Epithelial cell of esophagus (primary cell): ENCODE measurements at regions not wholly inside any gene's neighbourhood (a gene's known extent, or its start where the extent isn't known, plus 50 kb on each side); places are given as distances from the start of the nearest gene placed in this dataset.

ENCODE experiments used
- DNase-seq: peaks from one replicate; pipeline ENCODE4 v3.0.0; 2010; ENCODE audit warnings: low read depth
- H3K4me3 ChIP-seq: 2 replicates; pipeline ENCODE4 v1.5.1; 2011; ENCODE audit warnings: mild to moderate bottlenecking, low read length, control low read depth
- TF ChIP-seq, protein P1 (sequence below): IDR thresholded peaks from 2 replicates; pipeline ENCODE4 v1.5.1; 2011; ENCODE audit warnings: low read depth, mild to moderate bottlenecking, low read length, control low read depth, inconsistent platforms; ENCODE audit not compliant: insufficient read depth; ENCODE audit errors: missing control alignments

GRCh38 chr5:68922172-68922987, 171.4 kb upstream of the SLC30A5 start:
- no peak for DNase-seq
- TF ChIP-seq, protein P1, sequence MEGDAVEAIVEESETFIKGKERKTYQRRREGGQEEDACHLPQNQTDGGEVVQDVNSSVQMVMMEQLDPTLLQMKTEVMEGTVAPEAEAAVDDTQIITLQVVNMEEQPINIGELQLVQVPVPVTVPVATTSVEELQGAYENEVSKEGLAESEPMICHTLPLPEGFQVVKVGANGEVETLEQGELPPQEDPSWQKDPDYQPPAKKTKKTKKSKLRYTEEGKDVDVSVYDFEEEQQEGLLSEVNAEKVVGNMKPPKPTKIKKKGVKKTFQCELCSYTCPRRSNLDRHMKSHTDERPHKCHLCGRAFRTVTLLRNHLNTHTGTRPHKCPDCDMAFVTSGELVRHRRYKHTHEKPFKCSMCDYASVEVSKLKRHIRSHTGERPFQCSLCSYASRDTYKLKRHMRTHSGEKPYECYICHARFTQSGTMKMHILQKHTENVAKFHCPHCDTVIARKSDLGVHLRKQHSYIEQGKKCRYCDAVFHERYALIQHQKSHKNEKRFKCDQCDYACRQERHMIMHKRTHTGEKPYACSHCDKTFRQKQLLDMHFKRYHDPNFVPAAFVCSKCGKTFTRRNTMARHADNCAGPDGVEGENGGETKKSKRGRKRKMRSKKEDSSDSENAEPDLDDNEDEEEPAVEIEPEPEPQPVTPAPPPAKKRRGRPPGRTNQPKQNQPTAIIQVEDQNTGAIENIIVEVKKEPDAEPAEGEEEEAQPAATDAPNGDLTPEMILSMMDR, result no peak
- no peak overlapping the region for H3K4me3 ChIP-seq

GRCh38 chr5:68924481-68925145, 169.2 kb upstream of the SLC30A5 start:
- H3K4me3 ChIP-seq, result no peak overlapping the region
- TF ChIP-seq, protein P1, result no peak
- DNase-seq, result peak; percentile 46

DNA sequence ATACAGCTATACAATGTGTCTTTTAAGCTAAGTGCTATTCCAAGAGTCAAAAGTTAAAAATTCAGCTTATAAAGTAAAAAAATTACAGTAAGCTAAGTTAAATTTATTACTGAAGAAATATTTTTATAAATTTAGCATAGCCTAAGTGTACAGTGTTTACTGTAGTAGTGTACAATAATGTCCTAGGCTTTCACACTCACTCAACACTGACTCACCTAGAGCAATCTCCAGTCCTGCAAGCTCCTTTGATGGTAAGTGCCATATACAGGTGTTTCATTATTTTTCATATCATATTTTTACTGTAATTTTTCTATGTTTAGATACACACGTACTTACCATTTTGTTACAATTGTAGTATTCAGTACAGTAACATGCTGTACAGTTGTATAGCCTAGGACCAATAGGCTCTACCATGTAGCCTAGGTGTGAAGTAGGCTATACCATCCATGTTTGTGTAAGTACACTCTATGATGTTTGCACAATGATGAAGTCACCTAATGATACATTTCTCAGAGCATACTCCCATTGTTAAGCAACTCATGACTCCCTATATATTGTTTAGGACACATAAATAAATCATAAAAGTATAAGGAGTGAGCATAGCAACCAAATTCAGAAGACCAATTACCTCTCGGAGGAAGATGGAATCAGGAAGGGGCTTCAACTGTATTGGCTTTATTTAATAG, 165.1 kb upstream of the SLC30A5 start:
- DNase-seq, result peak; percentile 73
- TF ChIP-seq, protein P1, result no peak
- no peak overlapping the region for H3K4me3 ChIP-seq

DNA sequence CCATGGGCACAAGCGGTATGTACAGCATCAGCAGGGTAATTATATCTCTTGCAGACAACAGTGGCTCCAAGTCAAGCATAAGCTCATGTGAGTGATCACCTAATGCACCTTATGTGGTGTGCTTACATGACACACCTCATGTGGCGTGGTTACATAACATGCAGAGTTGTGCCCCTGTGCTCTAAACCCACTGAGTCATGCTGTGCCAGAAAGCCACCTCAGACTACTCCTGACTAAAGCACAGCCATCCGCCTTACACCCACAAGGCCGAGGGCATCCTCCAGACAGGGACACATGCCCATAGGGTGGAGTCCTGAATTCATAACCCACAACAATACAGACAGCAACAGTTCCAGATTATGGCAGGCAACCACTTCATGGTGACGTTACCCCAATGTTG, 163.7 kb upstream of the SLC30A5 start:
- peak; percentile 39 for DNase-seq
- H3K4me3 ChIP-seq, result no peak overlapping the region
- TF ChIP-seq, protein P1, result no peak

- TF ChIP-seq, protein P1, result no peak
- DNase-seq, result peak; percentile 8
- no peak overlapping the region for H3K4me3 ChIP-seq
Measured at GRCh38 chr5:68932830-68933434, 160.9 kb upstream of the SLC30A5 start.

DNA sequence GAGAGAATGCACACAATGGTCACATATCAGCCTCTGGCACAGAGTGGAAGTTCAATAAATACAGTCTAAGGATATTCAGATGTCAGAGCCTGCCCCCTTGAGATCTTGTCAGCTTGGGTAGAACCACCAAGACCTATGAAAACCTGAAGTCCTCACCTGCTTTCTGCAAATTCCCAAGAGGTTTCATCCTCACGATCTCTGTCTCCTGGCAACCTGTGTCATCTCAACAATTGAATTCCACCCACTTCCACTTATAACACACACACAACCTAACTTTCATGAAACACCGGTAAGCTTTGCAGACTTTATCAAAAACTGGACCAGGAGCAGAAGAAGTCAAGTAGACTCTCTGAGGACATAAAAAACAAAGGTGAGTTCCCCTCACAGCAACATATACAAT, 151.6 kb upstream of the SLC30A5 start:
- H3K4me3 ChIP-seq, result no peak overlapping the region
- no peak for DNase-seq
- TF ChIP-seq, protein P1, result no peak
